Astrocyte (in vitro differentiated cells and primary cell): ENCODE measurements at regions not wholly inside any gene's neighbourhood (a gene's known extent, or its start where the extent isn't known, plus 50 kb on each side); places are given as distances from the start of the nearest gene placed in this dataset.

Experiments
- EZH2 ChIP-seq: IDR thresholded peaks from 2 replicates; pipeline ENCODE4 v1.6.1; 2012; ENCODE audit warnings: mild to moderate bottlenecking, low read length, inconsistent platforms; ENCODE audit not compliant: insufficient read depth
- TF ChIP-seq, protein P1 (sequence below): IDR thresholded peaks from 2 replicates; pipeline ENCODE4 v1.5.1; 2011; ENCODE audit warnings: low read depth, mild to moderate bottlenecking, inconsistent platforms, low read length, moderate library complexity; ENCODE audit not compliant: insufficient read depth

DNA sequence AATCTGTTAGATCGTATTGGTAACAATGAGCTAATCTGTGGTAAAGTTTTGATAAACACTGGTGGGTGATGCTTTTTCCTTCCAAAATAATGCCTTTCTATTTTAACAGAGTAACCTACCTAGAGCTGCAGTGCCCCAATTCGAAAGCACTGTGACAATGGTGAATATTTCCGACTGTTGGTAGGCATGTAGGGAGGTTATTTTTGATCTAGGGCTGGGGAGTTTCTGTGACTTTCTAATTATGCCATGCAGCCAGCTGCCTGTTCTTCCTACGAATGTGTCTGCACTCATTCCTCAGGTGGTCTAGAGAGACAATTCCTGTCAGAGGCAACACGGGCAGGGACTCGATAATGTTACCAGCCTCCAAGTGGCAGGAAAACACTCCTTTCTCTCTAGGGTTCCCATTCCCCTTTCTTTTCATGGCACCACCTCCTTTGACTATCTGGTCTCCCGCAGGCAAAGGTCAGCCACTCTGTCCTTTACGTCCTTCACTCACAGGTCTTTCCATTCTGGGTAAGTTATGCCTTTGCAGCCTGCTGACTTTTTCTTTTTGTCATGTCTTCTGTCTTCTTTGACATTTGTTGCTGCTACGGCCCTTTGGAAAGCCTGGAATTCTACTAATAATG lies 167.2 kb upstream of the MGAT5 start:
- no peak for TF ChIP-seq EZH2
- TF ChIP-seq, protein P1, sequence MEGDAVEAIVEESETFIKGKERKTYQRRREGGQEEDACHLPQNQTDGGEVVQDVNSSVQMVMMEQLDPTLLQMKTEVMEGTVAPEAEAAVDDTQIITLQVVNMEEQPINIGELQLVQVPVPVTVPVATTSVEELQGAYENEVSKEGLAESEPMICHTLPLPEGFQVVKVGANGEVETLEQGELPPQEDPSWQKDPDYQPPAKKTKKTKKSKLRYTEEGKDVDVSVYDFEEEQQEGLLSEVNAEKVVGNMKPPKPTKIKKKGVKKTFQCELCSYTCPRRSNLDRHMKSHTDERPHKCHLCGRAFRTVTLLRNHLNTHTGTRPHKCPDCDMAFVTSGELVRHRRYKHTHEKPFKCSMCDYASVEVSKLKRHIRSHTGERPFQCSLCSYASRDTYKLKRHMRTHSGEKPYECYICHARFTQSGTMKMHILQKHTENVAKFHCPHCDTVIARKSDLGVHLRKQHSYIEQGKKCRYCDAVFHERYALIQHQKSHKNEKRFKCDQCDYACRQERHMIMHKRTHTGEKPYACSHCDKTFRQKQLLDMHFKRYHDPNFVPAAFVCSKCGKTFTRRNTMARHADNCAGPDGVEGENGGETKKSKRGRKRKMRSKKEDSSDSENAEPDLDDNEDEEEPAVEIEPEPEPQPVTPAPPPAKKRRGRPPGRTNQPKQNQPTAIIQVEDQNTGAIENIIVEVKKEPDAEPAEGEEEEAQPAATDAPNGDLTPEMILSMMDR = no peak
